H1 (cell line): ENCODE measurements at regions not wholly inside any gene's neighbourhood (a gene's known extent, or its start where the extent isn't known, plus 50 kb on each side); places are given as distances from the start of the nearest gene placed in this dataset.

ENCODE experiments used
- ASH2L ChIP-seq: fragments of 200-600, 300-600 bp; sonication (generic); IDR thresholded peaks from one replicate; pipeline ENCODE4 v1.7.1; 2017; ENCODE audit warnings: low read length
- HDAC6 ChIP-seq: IDR thresholded peaks from one replicate; pipeline ENCODE4 v1.7.1; 2012; ENCODE audit warnings: low read depth, mild to moderate bottlenecking, inconsistent platforms, low read length, moderate library complexity
- POLR2A ChIP-seq, 2 experiments: IDR thresholded peaks; 1 replicate in 1 of 2; 2 replicates in 1 of 2; pipeline ENCODE4 v1.6.1; 2011; ENCODE audit warnings: low read depth in 2 of 2, low read length in 2 of 2, mild to moderate bottlenecking in 2 of 2; ENCODE audit errors: control extremely low read depth in 1 of 2
- SIRT6 ChIP-seq: IDR thresholded peaks from one replicate; pipeline ENCODE4 v1.7.1; 2012; ENCODE audit warnings: low read length, inconsistent platforms
- SP2 ChIP-seq: IDR thresholded peaks from 2 replicates; pipeline ENCODE4 v1.6.1; 2012; ENCODE audit warnings: mild to moderate bottlenecking, low read length, inconsistent platforms
- SRF ChIP-seq: IDR thresholded peaks from 2 replicates; pipeline ENCODE4 v1.6.1; 2011; ENCODE audit warnings: mild to moderate bottlenecking, low read depth, low read length, moderate library complexity
- TAF7 ChIP-seq: optimal IDR thresholded peaks from 2 replicates; pipeline ENCODE3; 2011; ENCODE audit warnings: low read depth, mild to moderate bottlenecking, inconsistent platforms, low read length, moderate library complexity, borderline replicate concordance
- TCF12 ChIP-seq: IDR thresholded peaks from 2 replicates; pipeline ENCODE4 v1.6.1; 2011; ENCODE audit warnings: low read depth, mild to moderate bottlenecking, low read length
- TF ChIP-seq, protein P1 (sequence below): fragments of 300-600 bp; sonication (generic); IDR thresholded peaks from 2 replicates; pipeline ENCODE4 v1.7.1; 2012; ENCODE audit warnings: low read length, moderate library complexity, mild to moderate bottlenecking, inconsistent platforms; ENCODE audit not compliant: insufficient replicate concordance

DNA sequence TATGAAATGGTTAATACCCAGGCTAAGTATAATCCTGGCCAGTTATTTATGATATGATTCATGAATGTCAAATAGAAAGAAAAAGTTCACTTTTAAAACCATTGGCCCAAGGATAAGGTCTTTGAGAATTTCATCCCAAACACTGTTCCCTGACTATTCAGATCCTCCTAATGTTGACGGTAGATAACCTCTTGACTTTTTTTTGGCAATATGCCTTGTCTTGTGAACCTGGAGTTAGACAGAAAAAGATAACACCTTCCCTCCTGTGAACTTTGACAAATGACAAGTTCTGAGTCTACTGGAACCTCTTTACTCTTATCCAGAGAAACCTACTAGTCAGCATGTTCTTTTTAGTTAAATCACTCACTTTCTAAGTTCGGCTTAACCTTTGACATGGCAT lies 166.8 kb upstream of the PREP start (continued):
- TF ChIP-seq, protein P1, sequence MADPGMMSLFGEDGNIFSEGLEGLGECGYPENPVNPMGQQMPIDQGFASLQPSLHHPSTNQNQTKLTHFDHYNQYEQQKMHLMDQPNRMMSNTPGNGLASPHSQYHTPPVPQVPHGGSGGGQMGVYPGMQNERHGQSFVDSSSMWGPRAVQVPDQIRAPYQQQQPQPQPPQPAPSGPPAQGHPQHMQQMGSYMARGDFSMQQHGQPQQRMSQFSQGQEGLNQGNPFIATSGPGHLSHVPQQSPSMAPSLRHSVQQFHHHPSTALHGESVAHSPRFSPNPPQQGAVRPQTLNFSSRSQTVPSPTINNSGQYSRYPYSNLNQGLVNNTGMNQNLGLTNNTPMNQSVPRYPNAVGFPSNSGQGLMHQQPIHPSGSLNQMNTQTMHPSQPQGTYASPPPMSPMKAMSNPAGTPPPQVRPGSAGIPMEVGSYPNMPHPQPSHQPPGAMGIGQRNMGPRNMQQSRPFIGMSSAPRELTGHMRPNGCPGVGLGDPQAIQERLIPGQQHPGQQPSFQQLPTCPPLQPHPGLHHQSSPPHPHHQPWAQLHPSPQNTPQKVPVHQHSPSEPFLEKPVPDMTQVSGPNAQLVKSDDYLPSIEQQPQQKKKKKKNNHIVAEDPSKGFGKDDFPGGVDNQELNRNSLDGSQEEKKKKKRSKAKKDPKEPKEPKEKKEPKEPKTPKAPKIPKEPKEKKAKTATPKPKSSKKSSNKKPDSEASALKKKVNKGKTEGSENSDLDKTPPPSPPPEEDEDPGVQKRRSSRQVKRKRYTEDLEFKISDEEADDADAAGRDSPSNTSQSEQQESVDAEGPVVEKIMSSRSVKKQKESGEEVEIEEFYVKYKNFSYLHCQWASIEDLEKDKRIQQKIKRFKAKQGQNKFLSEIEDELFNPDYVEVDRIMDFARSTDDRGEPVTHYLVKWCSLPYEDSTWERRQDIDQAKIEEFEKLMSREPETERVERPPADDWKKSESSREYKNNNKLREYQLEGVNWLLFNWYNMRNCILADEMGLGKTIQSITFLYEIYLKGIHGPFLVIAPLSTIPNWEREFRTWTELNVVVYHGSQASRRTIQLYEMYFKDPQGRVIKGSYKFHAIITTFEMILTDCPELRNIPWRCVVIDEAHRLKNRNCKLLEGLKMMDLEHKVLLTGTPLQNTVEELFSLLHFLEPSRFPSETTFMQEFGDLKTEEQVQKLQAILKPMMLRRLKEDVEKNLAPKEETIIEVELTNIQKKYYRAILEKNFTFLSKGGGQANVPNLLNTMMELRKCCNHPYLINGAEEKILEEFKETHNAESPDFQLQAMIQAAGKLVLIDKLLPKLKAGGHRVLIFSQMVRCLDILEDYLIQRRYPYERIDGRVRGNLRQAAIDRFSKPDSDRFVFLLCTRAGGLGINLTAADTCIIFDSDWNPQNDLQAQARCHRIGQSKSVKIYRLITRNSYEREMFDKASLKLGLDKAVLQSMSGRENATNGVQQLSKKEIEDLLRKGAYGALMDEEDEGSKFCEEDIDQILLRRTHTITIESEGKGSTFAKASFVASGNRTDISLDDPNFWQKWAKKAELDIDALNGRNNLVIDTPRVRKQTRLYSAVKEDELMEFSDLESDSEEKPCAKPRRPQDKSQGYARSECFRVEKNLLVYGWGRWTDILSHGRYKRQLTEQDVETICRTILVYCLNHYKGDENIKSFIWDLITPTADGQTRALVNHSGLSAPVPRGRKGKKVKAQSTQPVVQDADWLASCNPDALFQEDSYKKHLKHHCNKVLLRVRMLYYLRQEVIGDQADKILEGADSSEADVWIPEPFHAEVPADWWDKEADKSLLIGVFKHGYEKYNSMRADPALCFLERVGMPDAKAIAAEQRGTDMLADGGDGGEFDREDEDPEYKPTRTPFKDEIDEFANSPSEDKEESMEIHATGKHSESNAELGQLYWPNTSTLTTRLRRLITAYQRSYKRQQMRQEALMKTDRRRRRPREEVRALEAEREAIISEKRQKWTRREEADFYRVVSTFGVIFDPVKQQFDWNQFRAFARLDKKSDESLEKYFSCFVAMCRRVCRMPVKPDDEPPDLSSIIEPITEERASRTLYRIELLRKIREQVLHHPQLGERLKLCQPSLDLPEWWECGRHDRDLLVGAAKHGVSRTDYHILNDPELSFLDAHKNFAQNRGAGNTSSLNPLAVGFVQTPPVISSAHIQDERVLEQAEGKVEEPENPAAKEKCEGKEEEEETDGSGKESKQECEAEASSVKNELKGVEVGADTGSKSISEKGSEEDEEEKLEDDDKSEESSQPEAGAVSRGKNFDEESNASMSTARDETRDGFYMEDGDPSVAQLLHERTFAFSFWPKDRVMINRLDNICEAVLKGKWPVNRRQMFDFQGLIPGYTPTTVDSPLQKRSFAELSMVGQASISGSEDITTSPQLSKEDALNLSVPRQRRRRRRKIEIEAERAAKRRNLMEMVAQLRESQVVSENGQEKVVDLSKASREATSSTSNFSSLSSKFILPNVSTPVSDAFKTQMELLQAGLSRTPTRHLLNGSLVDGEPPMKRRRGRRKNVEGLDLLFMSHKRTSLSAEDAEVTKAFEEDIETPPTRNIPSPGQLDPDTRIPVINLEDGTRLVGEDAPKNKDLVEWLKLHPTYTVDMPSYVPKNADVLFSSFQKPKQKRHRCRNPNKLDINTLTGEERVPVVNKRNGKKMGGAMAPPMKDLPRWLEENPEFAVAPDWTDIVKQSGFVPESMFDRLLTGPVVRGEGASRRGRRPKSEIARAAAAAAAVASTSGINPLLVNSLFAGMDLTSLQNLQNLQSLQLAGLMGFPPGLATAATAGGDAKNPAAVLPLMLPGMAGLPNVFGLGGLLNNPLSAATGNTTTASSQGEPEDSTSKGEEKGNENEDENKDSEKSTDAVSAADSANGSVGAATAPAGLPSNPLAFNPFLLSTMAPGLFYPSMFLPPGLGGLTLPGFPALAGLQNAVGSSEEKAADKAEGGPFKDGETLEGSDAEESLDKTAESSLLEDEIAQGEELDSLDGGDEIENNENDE, result no peak
- TF ChIP-seq TCF12, result no peak
- TF ChIP-seq SP2, result no peak
- TF ChIP-seq ASH2L, result no peak
- no peak for TF ChIP-seq SIRT6
- no peak for TF ChIP-seq TAF7
- no peak for TF ChIP-seq SRF
- no peak for TF ChIP-seq POLR2A (IDR thresholded peaks at IDR 0.05; ENCODE audit: control extremely low read depth in 1 of 2, low read depth in 2 of 2, low read length in 2 of 2)
- TF ChIP-seq HDAC6, result no peak
- TF ChIP-seq, all 59 proteins: peak for 0
